Left kidney (tissue), 1 donor: ENCODE measurements at regions not wholly inside any gene's neighbourhood (a gene's known extent, or its start where the extent isn't known, plus 50 kb on each side); places are given as distances from the start of the nearest gene placed in this dataset.

Experiments used
- DNase-seq: peaks from one replicate; pipeline ENCODE4 v3.0.0-alpha.2; 2013

- no peak for DNase-seq
Measured at GRCh38 chr14:97212399-97212798, 415.2 kb downstream of the VRK1 start.

- no peak for DNase-seq
Measured at GRCh38 chr14:97213720-97214119, 416.5 kb downstream of the VRK1 start.

- no peak for DNase-seq
Measured at GRCh38 chr14:97215263-97215969, 418.2 kb downstream of the VRK1 start.

GRCh38 chr14:97217111-97217885 lies 420.1 kb downstream of the VRK1 start:
- DNase-seq: no peak

DNA sequence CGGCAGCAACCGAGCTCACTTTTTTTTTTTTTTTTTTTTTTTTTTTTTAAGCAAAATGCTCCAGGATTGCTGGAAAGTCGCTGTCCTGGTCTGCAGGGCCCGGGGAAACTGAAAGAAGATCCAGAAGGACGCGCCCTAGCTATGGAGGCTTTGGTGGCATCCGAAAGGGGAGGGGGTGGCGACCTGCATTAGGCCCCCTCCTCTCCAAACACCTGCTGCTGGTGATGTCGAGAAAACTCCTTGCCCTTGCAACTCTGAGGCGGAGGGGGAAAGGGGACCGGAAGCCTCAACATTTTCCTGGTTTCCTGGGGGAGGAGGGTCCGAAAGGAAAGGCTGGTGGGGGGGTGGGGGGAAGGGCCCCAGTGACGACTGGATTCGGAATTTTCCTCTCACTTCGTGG lies 421.1 kb downstream of the VRK1 start:
- DNase-seq: no peak

- peak; percentile 40 for DNase-seq
Measured at GRCh38 chr14:97218691-97219430, 421.7 kb downstream of the VRK1 start.

GRCh38 chr14:97219431-97220017 lies 422.3 kb downstream of the VRK1 start:
- no peak for DNase-seq

GRCh38 chr14:97221572-97222285 lies 424.5 kb downstream of the VRK1 start:
- no peak for DNase-seq

GRCh38 chr14:97224016-97224415 lies 426.8 kb downstream of the VRK1 start:
- DNase-seq: no peak

GRCh38 chr14:97230051-97230450 lies 432.9 kb downstream of the VRK1 start:
- no peak for DNase-seq

- no peak for DNase-seq
Measured at GRCh38 chr14:97233319-97233985, 436.3 kb downstream of the VRK1 start.

- no peak for DNase-seq
Measured at GRCh38 chr14:97246648-97247047, 449.5 kb downstream of the VRK1 start.

DNA sequence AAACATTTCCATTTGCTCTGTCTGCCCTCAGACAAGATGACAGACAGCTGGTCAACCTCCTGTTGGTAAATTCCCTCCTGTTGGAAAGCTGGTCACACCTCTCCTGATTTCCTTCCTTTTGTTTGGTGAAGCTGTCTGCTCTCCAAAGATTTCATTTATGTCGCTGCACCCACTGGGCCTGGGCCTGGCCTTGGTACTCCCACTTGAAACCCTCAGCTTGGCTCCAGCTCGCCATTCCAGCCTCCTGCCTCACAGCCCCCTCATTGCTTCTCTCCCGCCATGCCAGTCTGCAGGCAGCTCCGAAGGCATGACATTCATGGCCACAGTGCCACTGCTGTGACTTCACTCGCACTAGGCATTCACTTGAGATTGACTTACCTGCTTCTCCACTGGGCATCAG lies 451.8 kb downstream of the VRK1 start:
- no peak for DNase-seq

DNA sequence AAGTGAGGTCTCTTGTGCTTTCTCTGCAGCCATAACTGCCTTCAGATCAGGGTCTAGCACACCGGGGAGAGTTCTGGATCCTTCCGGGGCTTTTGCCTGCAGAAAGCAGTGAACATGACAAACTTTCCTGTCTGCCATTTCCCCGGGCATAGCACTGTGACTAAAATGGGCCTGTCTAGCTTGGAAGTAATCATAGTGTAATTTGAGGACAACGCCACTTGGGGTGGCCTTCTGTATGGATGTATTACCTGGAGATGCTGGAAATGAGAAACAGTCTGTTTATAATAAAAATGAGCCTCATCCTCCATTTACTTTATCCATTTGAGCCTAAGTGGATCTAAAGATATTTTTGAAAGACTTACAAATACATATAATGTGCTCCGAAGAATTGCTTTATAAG lies 453.7 kb downstream of the VRK1 start:
- no peak for DNase-seq

DNA sequence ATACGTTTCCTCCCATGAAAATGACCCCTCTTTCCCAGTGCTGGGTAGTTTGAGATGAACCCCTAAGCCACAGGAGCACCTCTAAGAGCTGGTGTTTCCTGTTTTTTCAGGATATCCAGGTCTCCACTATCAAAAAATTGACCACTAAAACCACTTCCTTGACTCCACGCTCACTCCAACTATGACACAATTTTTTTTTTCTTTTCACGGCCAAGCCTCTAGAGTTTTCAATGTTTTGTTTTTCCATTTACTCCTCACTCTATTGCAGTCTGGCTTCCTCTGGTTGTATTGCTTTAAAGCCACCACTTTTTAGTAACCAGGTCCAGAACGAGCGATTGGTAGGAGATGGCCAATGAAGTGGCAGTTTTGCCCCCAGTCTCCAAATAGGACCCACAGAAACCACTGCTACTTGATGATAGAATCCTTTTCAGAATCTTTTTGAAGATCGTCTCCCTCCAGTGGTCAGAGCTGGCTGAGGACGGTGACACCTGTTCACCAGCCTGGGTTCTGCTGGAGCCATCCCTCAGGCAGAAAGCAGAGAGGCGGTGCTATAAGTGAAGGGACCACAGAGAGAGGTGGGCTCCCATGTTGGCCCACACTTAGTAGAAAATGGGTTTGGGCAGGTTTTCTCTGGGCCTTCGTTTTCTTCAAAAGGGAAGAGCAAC lies 454.4 kb downstream of the VRK1 start:
- no peak for DNase-seq

- DNase-seq: no peak
Measured at GRCh38 chr14:97253756-97254155, 456.6 kb downstream of the VRK1 start.

DNA sequence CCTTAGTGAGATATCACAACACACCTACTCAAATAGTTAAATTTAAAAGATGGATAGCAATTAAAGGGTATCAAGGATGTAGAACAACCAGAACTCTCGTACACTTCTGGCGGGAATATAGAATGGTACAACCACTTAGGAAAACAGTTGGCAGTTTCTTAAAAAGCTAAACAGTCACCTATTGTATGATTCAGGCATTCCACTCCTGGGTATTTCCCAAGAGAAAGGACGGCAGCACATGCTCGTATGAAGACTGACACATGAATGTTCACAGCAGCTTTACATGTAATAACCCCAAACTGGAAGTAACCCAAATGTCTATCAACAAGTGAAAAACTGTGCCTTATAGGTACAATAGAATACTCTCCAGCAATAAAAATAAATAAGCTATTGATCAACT lies 465.2 kb downstream of the VRK1 start:
- no peak for DNase-seq

- no peak for DNase-seq
Measured at GRCh38 chr14:97264516-97265230, 467.5 kb downstream of the VRK1 start.

DNA sequence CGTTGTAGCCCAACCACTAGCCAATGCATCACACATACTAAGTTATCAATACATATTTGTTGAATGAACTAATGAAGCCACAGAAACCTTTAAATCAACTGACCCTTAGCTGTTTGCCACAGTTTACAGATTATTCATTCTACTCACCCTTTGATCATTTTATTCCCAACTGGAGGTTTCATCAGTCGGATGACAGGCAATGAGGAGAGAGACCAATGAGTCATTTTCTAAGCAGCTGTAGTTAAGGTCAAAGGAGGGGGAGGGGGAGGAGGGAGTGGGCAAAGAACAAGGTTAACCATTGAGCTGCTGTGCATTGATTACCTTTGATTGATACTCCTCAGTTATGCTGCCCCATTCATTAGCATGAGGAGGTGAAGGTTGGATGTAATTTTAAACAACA lies 469.5 kb downstream of the VRK1 start:
- DNase-seq: no peak

- DNase-seq: no peak
Measured at GRCh38 chr14:97267509-97267908, 470.3 kb downstream of the VRK1 start.
